ENCODE measurements at regions not wholly inside any gene's neighbourhood (a gene's known extent, or its start where the extent isn't known, plus 50 kb on each side); places are given as distances from the start of the nearest gene placed in this dataset.

DNA sequence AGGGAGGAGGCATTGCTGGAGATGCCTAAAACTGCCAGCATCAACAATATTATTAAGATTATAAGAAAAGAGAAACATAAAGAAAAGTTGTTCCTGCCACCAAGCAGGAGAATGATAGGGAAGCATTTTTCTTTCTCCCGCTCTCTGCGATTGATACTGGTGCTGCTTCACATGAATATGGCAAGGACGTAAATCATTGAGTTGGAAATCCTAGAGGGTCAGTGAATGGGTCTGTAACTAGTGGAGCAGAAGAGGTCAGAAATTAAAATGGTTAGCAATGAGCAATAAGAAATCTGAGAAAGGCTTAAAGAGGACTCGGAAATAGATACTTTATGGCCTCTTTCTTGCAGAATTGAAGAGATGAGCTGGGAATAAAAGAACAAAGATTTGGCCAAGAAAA, 631.7 kb downstream of the BCL11A start:
- no peak for ATAC-seq
- no peaks in the 10 kb centered on the region for H3K9me3 ChIP-seq (ENCODE audit: control insufficient read depth, insufficient read depth, low read depth, low read length)
- intact Hi-C loops (cut with micrococcal nuclease; ENCODE audit: unreplicated experiment), result no loop called here
- no peaks in the 10 kb centered on the region for H3K4me1 ChIP-seq (ENCODE audit: control insufficient read depth, insufficient read depth, low read length)
- TF ChIP-seq, protein P1, sequence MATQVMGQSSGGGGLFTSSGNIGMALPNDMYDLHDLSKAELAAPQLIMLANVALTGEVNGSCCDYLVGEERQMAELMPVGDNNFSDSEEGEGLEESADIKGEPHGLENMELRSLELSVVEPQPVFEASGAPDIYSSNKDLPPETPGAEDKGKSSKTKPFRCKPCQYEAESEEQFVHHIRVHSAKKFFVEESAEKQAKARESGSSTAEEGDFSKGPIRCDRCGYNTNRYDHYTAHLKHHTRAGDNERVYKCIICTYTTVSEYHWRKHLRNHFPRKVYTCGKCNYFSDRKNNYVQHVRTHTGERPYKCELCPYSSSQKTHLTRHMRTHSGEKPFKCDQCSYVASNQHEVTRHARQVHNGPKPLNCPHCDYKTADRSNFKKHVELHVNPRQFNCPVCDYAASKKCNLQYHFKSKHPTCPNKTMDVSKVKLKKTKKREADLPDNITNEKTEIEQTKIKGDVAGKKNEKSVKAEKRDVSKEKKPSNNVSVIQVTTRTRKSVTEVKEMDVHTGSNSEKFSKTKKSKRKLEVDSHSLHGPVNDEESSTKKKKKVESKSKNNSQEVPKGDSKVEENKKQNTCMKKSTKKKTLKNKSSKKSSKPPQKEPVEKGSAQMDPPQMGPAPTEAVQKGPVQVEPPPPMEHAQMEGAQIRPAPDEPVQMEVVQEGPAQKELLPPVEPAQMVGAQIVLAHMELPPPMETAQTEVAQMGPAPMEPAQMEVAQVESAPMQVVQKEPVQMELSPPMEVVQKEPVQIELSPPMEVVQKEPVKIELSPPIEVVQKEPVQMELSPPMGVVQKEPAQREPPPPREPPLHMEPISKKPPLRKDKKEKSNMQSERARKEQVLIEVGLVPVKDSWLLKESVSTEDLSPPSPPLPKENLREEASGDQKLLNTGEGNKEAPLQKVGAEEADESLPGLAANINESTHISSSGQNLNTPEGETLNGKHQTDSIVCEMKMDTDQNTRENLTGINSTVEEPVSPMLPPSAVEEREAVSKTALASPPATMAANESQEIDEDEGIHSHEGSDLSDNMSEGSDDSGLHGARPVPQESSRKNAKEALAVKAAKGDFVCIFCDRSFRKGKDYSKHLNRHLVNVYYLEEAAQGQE (IDR thresholded peaks at IDR 0.05; ENCODE audit: insufficient read depth in 1 of 2, low read depth in 2 of 2, low read length in 1 of 2), result no peak
- TF ChIP-seq, protein P2, sequence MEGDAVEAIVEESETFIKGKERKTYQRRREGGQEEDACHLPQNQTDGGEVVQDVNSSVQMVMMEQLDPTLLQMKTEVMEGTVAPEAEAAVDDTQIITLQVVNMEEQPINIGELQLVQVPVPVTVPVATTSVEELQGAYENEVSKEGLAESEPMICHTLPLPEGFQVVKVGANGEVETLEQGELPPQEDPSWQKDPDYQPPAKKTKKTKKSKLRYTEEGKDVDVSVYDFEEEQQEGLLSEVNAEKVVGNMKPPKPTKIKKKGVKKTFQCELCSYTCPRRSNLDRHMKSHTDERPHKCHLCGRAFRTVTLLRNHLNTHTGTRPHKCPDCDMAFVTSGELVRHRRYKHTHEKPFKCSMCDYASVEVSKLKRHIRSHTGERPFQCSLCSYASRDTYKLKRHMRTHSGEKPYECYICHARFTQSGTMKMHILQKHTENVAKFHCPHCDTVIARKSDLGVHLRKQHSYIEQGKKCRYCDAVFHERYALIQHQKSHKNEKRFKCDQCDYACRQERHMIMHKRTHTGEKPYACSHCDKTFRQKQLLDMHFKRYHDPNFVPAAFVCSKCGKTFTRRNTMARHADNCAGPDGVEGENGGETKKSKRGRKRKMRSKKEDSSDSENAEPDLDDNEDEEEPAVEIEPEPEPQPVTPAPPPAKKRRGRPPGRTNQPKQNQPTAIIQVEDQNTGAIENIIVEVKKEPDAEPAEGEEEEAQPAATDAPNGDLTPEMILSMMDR (IDR thresholded peaks at IDR 0.05), result no peak
- TF ChIP-seq TCF7L2 (IDR thresholded peaks at IDR 0.05; ENCODE audit: low read depth, low read length) (no peak), POLR2AphosphoS5 (IDR thresholded peaks at IDR 0.05; ENCODE audit: low read depth, low read length) (no peak), SIN3A (IDR thresholded peaks at IDR 0.05; ENCODE audit: borderline replicate concordance, insufficient read depth, low read depth, low read length) (no peak)
- H3K27ac ChIP-seq (ENCODE audit: low read length), result no peak overlapping the region
- no TSS peak for BruUV-seq (replicated peaks)
- in situ Hi-C loops (cut with HindIII; ENCODE audit: low pct_unique_long_range_greater_than_20kb, low sequenced_read_pairs), result no loop called here
- ChIA-PET CTCF (no interaction called here), POLR2A (no interaction called here)
- H3K27me3 ChIP-seq (ENCODE audit: control insufficient read depth, insufficient read depth, low read length), result no peaks in the 10 kb centered on the region
- DNase-seq (ENCODE audit: low read depth, low spot score), result no peak
- no peak overlapping the region for H3K4me3 ChIP-seq (ENCODE audit: low read depth in 2 of 2, low read length in 2 of 2)
- H3K36me3 ChIP-seq (ENCODE audit: control insufficient read depth, insufficient read depth, low read length), result no peaks in the 10 kb centered on the region

DNA sequence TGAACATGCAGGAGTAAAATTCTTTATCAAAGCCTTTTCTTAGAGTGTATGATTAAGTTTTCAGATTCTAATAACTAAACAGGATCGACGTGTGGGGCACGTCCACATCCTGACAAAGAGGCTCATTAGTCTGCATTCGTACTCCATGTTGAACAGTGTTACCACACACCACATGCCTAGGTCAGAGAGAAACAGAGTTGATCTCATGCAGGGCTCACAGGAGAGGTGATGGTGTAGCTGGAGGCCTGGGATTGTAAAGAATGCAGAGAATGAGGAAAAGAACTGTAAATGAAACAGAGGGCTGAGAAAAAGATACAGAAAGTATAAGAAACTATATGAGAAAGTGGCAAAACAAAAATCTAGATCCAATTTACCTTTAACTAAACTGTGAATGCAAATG, 632.5 kb downstream of the BCL11A start:
- Histone ChIP-seq H3K9me3 (ENCODE audit: control insufficient read depth, insufficient read depth, low read depth, low read length) (no peaks in the 10 kb centered on the region), H3K4me3 (ENCODE audit: low read depth in 2 of 2, low read length in 2 of 2) (no peak overlapping the region), H3K27me3 (ENCODE audit: control insufficient read depth, insufficient read depth, low read length) (no peaks in the 10 kb centered on the region), H3K36me3 (ENCODE audit: control insufficient read depth, insufficient read depth, low read length) (no peaks in the 10 kb centered on the region), H3K27ac (ENCODE audit: low read length) (no peak overlapping the region), H3K4me1 (ENCODE audit: control insufficient read depth, insufficient read depth, low read length) (no peaks in the 10 kb centered on the region)
- no peak for ATAC-seq
- BruUV-seq (replicated peaks), result no TSS peak
- intact Hi-C loops (cut with micrococcal nuclease; ENCODE audit: unreplicated experiment) (no loop called here), in situ Hi-C loops (cut with HindIII; ENCODE audit: low pct_unique_long_range_greater_than_20kb, low sequenced_read_pairs) (no loop called here)
- no peak for DNase-seq (ENCODE audit: low read depth, low spot score)
- POLR2A ChIA-PET, result no interaction called here
- CTCF ChIA-PET, result no interaction called here
- TF ChIP-seq SIN3A (IDR thresholded peaks at IDR 0.05; ENCODE audit: borderline replicate concordance, insufficient read depth, low read depth, low read length) (no peak), POLR2AphosphoS5 (IDR thresholded peaks at IDR 0.05; ENCODE audit: low read depth, low read length) (no peak), TCF7L2 (IDR thresholded peaks at IDR 0.05; ENCODE audit: low read depth, low read length) (no peak)
- TF ChIP-seq, protein P2 (IDR thresholded peaks at IDR 0.05), result no peak
- TF ChIP-seq, protein P1 (IDR thresholded peaks at IDR 0.05; ENCODE audit: insufficient read depth in 1 of 2, low read depth in 2 of 2, low read length in 1 of 2), result no peak
